HEK293 (cell line): ENCODE measurements at regions not wholly inside any gene's neighbourhood (a gene's known extent, or its start where the extent isn't known, plus 50 kb on each side); places are given as distances from the start of the nearest gene placed in this dataset.

Experiments
- CTCF ChIA-PET: fragments of 350-600 bp; formaldehyde crosslinking; extraction: SDS; loops from one replicate; lab custom pipeline; 2021; ENCODE audit warnings: antibody characterized with exemption; lab: Yijun Ruan, JAX
- POLR2A ChIA-PET: fragments of 300-600 bp; formaldehyde crosslinking; extraction: SDS; loops from one replicate; lab custom pipeline; 2020; ENCODE audit warnings: antibody characterized with exemption, inconsistent platforms; lab: Yijun Ruan, JAX
- H3K27ac ChIP-seq: fragments of 200-500 bp; sonication (Bioruptor generic); 2 replicates; pipeline ENCODE4 v1.5.1; 2014; ENCODE audit warnings: low read depth, low read length, control low read depth, inconsistent platforms; ENCODE audit errors: extremely low read depth
- H3K36me3 ChIP-seq, 2 experiments: fragments of 200-500 bp in 1 of 2; sonication (Bioruptor generic) in 1 of 2; 1 replicate in 1 of 2; 2 replicates in 1 of 2; pipeline ENCODE4 v1.5.1; 2014 to 2017; ENCODE audit warnings: inconsistent platforms in 2 of 2, low read length in 2 of 2; ENCODE audit not compliant: control insufficient read depth in 2 of 2, insufficient read depth in 1 of 2
- H3K4me1 ChIP-seq: fragments of 200-500 bp; sonication (Bioruptor generic); 2 replicates; pipeline ENCODE4 v1.5.1; 2014; ENCODE audit warnings: mild to moderate bottlenecking, low read length, inconsistent platforms; ENCODE audit not compliant: control insufficient read depth, insufficient read depth
- H3K4me3 ChIP-seq: 2 replicates; pipeline ENCODE4 v1.5.1; 2011; ENCODE audit warnings: low read depth, mild to moderate bottlenecking, control low read depth, low read length, moderate library complexity
- H3K9me3 ChIP-seq: fragments of 200-500 bp; sonication (Bioruptor generic); 2 replicates; pipeline ENCODE4 v1.5.1; 2014; ENCODE audit warnings: low read depth, low read length, inconsistent platforms; ENCODE audit not compliant: control insufficient read depth, insufficient read depth
- BCL11A ChIP-seq: fragments of 450-650 bp; formaldehyde crosslinking; IDR thresholded peaks from 2 replicates; pipeline ENCODE4 v1.5.1; 2016; ENCODE audit warnings: low read depth, missing biosample characterization, missing genetic modification characterization
- MEIS1 ChIP-seq: sonication (generic); formaldehyde crosslinking; IDR thresholded peaks from 2 replicates; pipeline ENCODE4 v1.8.1; 2022; ENCODE audit warnings: missing genetic modification reagents, mild to moderate bottlenecking, borderline replicate concordance
- MZF1 ChIP-seq: fragments of 450-650 bp; formaldehyde crosslinking; IDR thresholded peaks from 2 replicates; pipeline ENCODE4 v1.5.1; 2017; ENCODE audit warnings: missing biosample characterization, missing genetic modification characterization, borderline replicate concordance
- OSR2 ChIP-seq: fragments of 450-650 bp; formaldehyde crosslinking; IDR thresholded peaks from 2 replicates; pipeline ENCODE4 v1.5.1; 2016; ENCODE audit warnings: missing biosample characterization, missing genetic modification characterization
- REPIN1 ChIP-seq: fragments of 450-650 bp; formaldehyde crosslinking; IDR thresholded peaks from 2 replicates; pipeline ENCODE4 v1.5.1; 2017; ENCODE audit warnings: missing biosample characterization, missing genetic modification characterization, low read depth
- SP2 ChIP-seq: fragments of 450-650 bp; formaldehyde crosslinking; IDR thresholded peaks from 2 replicates; pipeline ENCODE4 v1.5.1; 2016; ENCODE audit warnings: missing biosample characterization, missing genetic modification characterization
- ZBTB48 ChIP-seq: fragments of 450-650 bp; formaldehyde crosslinking; IDR thresholded peaks from 2 replicates; pipeline ENCODE4 v1.5.1; 2016; ENCODE audit warnings: missing biosample characterization, missing genetic modification characterization
- ZBTB7A ChIP-seq: fragments of 450-650 bp; formaldehyde crosslinking; IDR thresholded peaks from 2 replicates; pipeline ENCODE4 v1.5.1; 2016; ENCODE audit warnings: low read depth, missing biosample characterization, missing genetic modification characterization
- ZIC2 ChIP-seq: fragments of 450-650 bp; formaldehyde crosslinking; IDR thresholded peaks from 2 replicates; pipeline ENCODE4 v1.5.1; 2016; ENCODE audit warnings: missing biosample characterization, missing genetic modification characterization
- ZNF121 ChIP-seq: fragments of 450-650 bp; formaldehyde crosslinking; IDR thresholded peaks from 2 replicates; pipeline ENCODE4 v1.5.1; 2016; ENCODE audit warnings: missing biosample characterization, missing genetic modification characterization
- ZNF239 ChIP-seq: fragments of 450-650 bp; formaldehyde crosslinking; IDR thresholded peaks from 2 replicates; pipeline ENCODE4 v1.5.1; 2016; ENCODE audit warnings: missing biosample characterization, missing genetic modification characterization
- ZNF37A ChIP-seq: fragments of 450-650 bp; IDR thresholded peaks from 2 replicates; pipeline ENCODE4 v1.5.1; 2018; ENCODE audit warnings: missing biosample characterization, missing genetic modification characterization
- ZNF426 ChIP-seq: fragments of 450-650 bp; formaldehyde crosslinking; IDR thresholded peaks from 2 replicates; pipeline ENCODE4 v1.5.1; 2017; ENCODE audit warnings: missing biosample characterization, missing genetic modification characterization, mild to moderate bottlenecking, inconsistent platforms, moderate library complexity
- ZNF501 ChIP-seq: fragments of 450-650 bp; formaldehyde crosslinking; IDR thresholded peaks from 2 replicates; pipeline ENCODE4 v1.5.1; 2016; ENCODE audit warnings: missing biosample characterization, missing genetic modification characterization
- ZNF585B ChIP-seq: fragments of 450-650 bp; formaldehyde crosslinking; IDR thresholded peaks from 2 replicates; pipeline ENCODE4 v1.5.1; 2016; ENCODE audit warnings: missing biosample characterization, missing genetic modification characterization
- ZNF664 ChIP-seq: fragments of 450-650 bp; formaldehyde crosslinking; IDR thresholded peaks from 2 replicates; pipeline ENCODE4 v1.5.1; 2016; ENCODE audit warnings: missing biosample characterization, missing genetic modification characterization
- ZNF837 ChIP-seq: fragments of 450-650 bp; formaldehyde crosslinking; IDR thresholded peaks from 2 replicates; pipeline ENCODE4 v1.5.1; 2016; ENCODE audit warnings: missing biosample characterization, missing genetic modification characterization
- ZSCAN30 ChIP-seq: fragments of 450-650 bp; IDR thresholded peaks from 2 replicates; pipeline ENCODE4 v1.5.1; 2018; ENCODE audit warnings: missing biosample characterization, mild to moderate bottlenecking, missing genetic modification characterization, moderate library complexity
- ZXDB ChIP-seq: fragments of 450-650 bp; formaldehyde crosslinking; IDR thresholded peaks from 2 replicates; pipeline ENCODE4 v1.5.1; 2016; ENCODE audit warnings: missing biosample characterization, missing genetic modification characterization
- TF ChIP-seq, protein P1 (sequence below): fragments of 450-650 bp; formaldehyde crosslinking; IDR thresholded peaks from 2 replicates; pipeline ENCODE4 v1.5.0; 2017; ENCODE audit warnings: missing biosample characterization, missing genetic modification characterization, borderline replicate concordance
- TF ChIP-seq, protein P2 (sequence below): IDR thresholded peaks from 2 replicates; pipeline ENCODE4 v1.6.1; 2011; ENCODE audit warnings: mild to moderate bottlenecking, low read depth, low read length, borderline replicate concordance
- TF ChIP-seq, protein P3 (sequence below): fragments of 450-650 bp; formaldehyde crosslinking; IDR thresholded peaks from 2 replicates; pipeline ENCODE4 v1.5.1; 2016; ENCODE audit warnings: missing biosample characterization, missing genetic modification characterization, low read depth

DNA sequence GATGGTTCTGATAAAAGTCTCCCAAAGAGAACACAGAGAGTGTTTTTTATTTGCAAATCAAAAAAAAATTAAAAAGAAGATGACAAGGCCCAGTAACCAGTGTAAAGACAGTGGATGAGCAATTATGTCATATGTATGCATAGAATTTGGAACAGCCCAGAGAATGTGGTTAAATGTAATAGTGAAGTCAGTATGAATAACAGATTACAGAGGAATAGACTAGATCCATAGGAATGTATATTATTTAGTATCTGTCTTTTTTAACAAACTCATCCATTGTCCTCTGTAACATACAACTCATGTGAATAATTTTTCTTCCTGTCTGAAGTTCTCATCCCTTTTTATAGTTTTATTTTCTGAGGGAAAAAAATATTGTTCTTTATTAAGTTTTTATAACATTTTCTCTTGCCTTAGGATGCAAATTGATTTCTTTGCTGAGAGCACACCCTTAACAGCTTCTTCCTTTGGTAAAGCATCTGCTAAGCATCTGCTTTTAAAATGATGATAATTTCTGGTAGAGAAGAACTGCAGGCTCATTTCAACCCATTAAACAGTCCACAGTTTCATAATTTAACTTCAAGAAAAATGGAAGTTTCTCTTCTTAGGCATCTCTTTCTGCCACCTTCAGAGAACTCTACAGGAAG is 266.5 kb upstream of the MTNR1B start:
- no peak overlapping the region for H3K4me3 ChIP-seq
- H3K27ac ChIP-seq: no peak overlapping the region
- ChIA-PET CTCF (interaction anchor here (0.5 kb wide), 1 partner anchor 120 kb away, joined by 9 read pairs; no protein-coding TSS in a partner anchor), POLR2A (no interaction called here)
- H3K36me3 ChIP-seq: no peaks in the 10 kb centered on the region
- no peak for TF ChIP-seq ZBTB48 (tag by site-specific recombination)
- no peak for TF ChIP-seq ZNF239
- no peak for TF ChIP-seq ZNF585B
- TF ChIP-seq, protein P1, sequence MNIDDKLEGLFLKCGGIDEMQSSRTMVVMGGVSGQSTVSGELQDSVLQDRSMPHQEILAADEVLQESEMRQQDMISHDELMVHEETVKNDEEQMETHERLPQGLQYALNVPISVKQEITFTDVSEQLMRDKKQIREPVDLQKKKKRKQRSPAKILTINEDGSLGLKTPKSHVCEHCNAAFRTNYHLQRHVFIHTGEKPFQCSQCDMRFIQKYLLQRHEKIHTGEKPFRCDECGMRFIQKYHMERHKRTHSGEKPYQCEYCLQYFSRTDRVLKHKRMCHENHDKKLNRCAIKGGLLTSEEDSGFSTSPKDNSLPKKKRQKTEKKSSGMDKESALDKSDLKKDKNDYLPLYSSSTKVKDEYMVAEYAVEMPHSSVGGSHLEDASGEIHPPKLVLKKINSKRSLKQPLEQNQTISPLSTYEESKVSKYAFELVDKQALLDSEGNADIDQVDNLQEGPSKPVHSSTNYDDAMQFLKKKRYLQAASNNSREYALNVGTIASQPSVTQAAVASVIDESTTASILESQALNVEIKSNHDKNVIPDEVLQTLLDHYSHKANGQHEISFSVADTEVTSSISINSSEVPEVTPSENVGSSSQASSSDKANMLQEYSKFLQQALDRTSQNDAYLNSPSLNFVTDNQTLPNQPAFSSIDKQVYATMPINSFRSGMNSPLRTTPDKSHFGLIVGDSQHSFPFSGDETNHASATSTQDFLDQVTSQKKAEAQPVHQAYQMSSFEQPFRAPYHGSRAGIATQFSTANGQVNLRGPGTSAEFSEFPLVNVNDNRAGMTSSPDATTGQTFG (tag by site-specific recombination): no peak
- no peak for TF ChIP-seq ZNF121 (tag by site-specific recombination)
- TF ChIP-seq ZNF37A (tag by site-specific recombination): no peak
- TF ChIP-seq ZNF837 (tag by site-specific recombination): no peak
- no peak for TF ChIP-seq ZSCAN30 (tag by site-specific recombination)
- TF ChIP-seq ZBTB7A (tag by site-specific recombination): no peak
- TF ChIP-seq, protein P2, sequence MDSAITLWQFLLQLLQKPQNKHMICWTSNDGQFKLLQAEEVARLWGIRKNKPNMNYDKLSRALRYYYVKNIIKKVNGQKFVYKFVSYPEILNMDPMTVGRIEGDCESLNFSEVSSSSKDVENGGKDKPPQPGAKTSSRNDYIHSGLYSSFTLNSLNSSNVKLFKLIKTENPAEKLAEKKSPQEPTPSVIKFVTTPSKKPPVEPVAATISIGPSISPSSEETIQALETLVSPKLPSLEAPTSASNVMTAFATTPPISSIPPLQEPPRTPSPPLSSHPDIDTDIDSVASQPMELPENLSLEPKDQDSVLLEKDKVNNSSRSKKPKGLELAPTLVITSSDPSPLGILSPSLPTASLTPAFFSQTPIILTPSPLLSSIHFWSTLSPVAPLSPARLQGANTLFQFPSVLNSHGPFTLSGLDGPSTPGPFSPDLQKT: no peak
- no peak for TF ChIP-seq ZXDB (tag by site-specific recombination)
- no peak for TF ChIP-seq MEIS1 (CRISPR knock-in tag)
- TF ChIP-seq SP2 (tag by site-specific recombination): no peak
- no peak for TF ChIP-seq BCL11A (tag by site-specific recombination)
- TF ChIP-seq, protein P3, sequence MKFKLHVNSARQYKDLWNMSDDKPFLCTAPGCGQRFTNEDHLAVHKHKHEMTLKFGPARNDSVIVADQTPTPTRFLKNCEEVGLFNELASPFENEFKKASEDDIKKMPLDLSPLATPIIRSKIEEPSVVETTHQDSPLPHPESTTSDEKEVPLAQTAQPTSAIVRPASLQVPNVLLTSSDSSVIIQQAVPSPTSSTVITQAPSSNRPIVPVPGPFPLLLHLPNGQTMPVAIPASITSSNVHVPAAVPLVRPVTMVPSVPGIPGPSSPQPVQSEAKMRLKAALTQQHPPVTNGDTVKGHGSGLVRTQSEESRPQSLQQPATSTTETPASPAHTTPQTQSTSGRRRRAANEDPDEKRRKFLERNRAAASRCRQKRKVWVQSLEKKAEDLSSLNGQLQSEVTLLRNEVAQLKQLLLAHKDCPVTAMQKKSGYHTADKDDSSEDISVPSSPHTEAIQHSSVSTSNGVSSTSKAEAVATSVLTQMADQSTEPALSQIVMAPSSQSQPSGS (tag by site-specific recombination): no peak
- TF ChIP-seq ZNF426 (tag by site-specific recombination): no peak
- H3K4me1 ChIP-seq: peaks cover 9% of the 10 kb centered on the region
- H3K9me3 ChIP-seq: no peaks in the 10 kb centered on the region

DNA sequence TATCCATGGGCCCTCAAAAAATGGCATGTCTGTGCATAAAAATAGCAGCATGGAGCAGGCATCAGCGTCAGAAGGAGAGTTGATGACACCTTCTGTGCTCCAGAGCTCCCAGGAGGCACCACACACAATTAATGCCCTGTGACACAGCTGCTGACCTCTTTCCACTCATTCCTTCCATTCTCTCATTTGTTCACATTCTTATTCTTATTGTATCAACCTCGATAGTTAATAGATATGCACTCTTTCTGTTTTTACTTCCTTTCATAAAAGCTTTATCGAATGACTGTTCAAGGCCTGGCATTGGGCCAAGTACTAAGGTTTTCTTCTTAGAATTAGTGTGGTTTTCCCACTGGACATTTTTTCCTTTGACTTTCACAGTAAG is 266.0 kb upstream of the MTNR1B start:
- Histone ChIP-seq H3K36me3 (no peaks in the 10 kb centered on the region), H3K4me1 (peaks cover 9% of the 10 kb centered on the region), H3K27ac (no peak overlapping the region), H3K4me3 (no peak overlapping the region), H3K9me3 (no peaks in the 10 kb centered on the region)
- CTCF ChIA-PET: interaction anchor here (0.5 to 0.8 kb wide), 2 partner anchors 120 to 184 kb away, joined by 3 to 9 read pairs; no protein-coding TSS in a partner anchor
- POLR2A ChIA-PET: no interaction called here
- TF ChIP-seq ZNF501 (tag by site-specific recombination) (no peak), MZF1 (no peak), ZNF664 (no peak), ZIC2 (peak; percentile 27; the same call in 1 of the 2 replicates), OSR2 (no peak), REPIN1 (tag by site-specific recombination) (no peak)
